SK-N-SH (cell line): ENCODE measurements at regions not wholly inside any gene's neighbourhood (a gene's known extent, or its start where the extent isn't known, plus 50 kb on each side); places are given as distances from the start of the nearest gene placed in this dataset.
A peak's percentile ranks its signal among the peaks of the same experiment; 100 is the strongest.

ENCODE experiments used
- CTCF ChIA-PET: fragments of 300-600, 350-600 bp; formaldehyde crosslinking; extraction: SDS; loops from one replicate; lab custom pipeline; 2021; lab: Yijun Ruan, JAX
- POLR2A ChIA-PET: fragments of 350-600 bp; sonication (Branson Sonifier 250); formaldehyde crosslinking; extraction: SDS; loops from one replicate; lab custom pipeline; 2020; ENCODE audit warnings: antibody characterized with exemption, inconsistent platforms; lab: Yijun Ruan, JAX
- DNase-seq: peaks from one replicate; pipeline ENCODE4 v3.0.0; 2012
- H2AFZ ChIP-seq: fragments of 200-600 bp; sonication (generic); 2 replicates; pipeline ENCODE4 v1.8.1; 2016; ENCODE audit warnings: antibody characterized with exemption, mild to moderate bottlenecking, low read depth
- H3F3A ChIP-seq: fragments of 200-600 bp; sonication (generic); replicated peaks from 2 replicates; pipeline ENCODE3; 2016; ENCODE audit warnings: antibody characterized with exemption, mild to moderate bottlenecking; ENCODE audit not compliant: insufficient read depth
- H3K27ac ChIP-seq, 2 experiments: fragments of 200-500 bp in 1 of 2; fragments of 200-600 bp in 1 of 2; sonication (Bioruptor generic) in 1 of 2; sonication (generic), shearing (Covaris generic) in 1 of 2; 2 replicates each; pipeline versions ENCODE4 v1.5.1 to v1.6.1; 2014 to 2016; ENCODE audit warnings: low read depth in 2 of 2, inconsistent platforms in 1 of 2, low read length in 1 of 2, mild to moderate bottlenecking in 1 of 2, mixed read lengths in 1 of 2
- H3K27me3 ChIP-seq: fragments of 200-600 bp; sonication (generic), shearing (Covaris generic); 2 replicates; pipeline ENCODE4 v1.6.1; 2016; ENCODE audit warnings: mixed run types; ENCODE audit not compliant: insufficient read depth
- H3K36me3 ChIP-seq, 2 experiments: fragments of 200-500 bp in 1 of 2; fragments of 200-600 bp in 1 of 2; sonication (Bioruptor generic) in 1 of 2; sonication (generic) in 1 of 2; replicated peaks in 1 of 2; 2 replicates each; pipeline versions ENCODE3 to v1.5.1; 2014 to 2016; ENCODE audit warnings: low read length in 1 of 2, mild to moderate bottlenecking in 1 of 2; ENCODE audit not compliant: insufficient read depth in 2 of 2, control insufficient read depth in 1 of 2
- H3K4me1 ChIP-seq, 2 experiments: fragments of 200-500 bp in 1 of 2; fragments of 200-600 bp in 1 of 2; sonication (Bioruptor generic) in 1 of 2; sonication (generic), shearing (Covaris generic) in 1 of 2; 2 replicates each; pipeline versions ENCODE4 v1.5.1 to v1.6.1; 2014 to 2016; ENCODE audit warnings: low read depth in 1 of 2, low read length in 1 of 2, mixed run types in 1 of 2; ENCODE audit not compliant: insufficient read depth in 2 of 2, control insufficient read depth in 1 of 2
- H3K4me2 ChIP-seq: fragments of 200-600 bp; sonication (generic), shearing (Covaris generic); 2 replicates; pipeline ENCODE4 v1.6.1; 2017; ENCODE audit warnings: mixed run types
- H3K4me3 ChIP-seq, 2 experiments: fragments of 200-500 bp in 1 of 2; fragments of 200-600 bp in 1 of 2; sonication (Bioruptor generic) in 1 of 2; sonication (generic), shearing (Covaris generic) in 1 of 2; 2 replicates each; pipeline versions ENCODE4 v1.5.1 to v1.8.1; 2014 to 2016; ENCODE audit warnings: low read depth in 2 of 2, inconsistent platforms in 1 of 2, low read length in 1 of 2, mild to moderate bottlenecking in 1 of 2, mixed read lengths in 1 of 2, moderate library complexity in 1 of 2
- H3K79me2 ChIP-seq: fragments of 200-600 bp; sonication (generic); 2 replicates; pipeline ENCODE4 v1.8.1; 2017; ENCODE audit warnings: mild to moderate bottlenecking; ENCODE audit not compliant: insufficient read depth
- H3K9ac ChIP-seq: fragments of 200-600 bp; sonication (generic); 2 replicates; pipeline ENCODE4 v1.6.1; 2017; ENCODE audit warnings: mixed run types
- H3K9me2 ChIP-seq: fragments of 200-600 bp; sonication (generic); 2 replicates; pipeline ENCODE4 v1.6.1; 2017; ENCODE audit warnings: mixed run types
- H3K9me3 ChIP-seq: fragments of 200-600 bp; sonication (generic); 2 replicates; pipeline ENCODE4 v1.6.1; 2017; ENCODE audit warnings: mixed run types, mild to moderate bottlenecking, moderate library complexity
- H4K20me1 ChIP-seq: fragments of 200-600 bp; sonication (generic); 2 replicates; pipeline ENCODE4 v1.6.1; 2017; ENCODE audit warnings: mild to moderate bottlenecking, mixed run types; ENCODE audit not compliant: insufficient read depth
- CHD2 ChIP-seq: fragments of 150-350 bp; IDR thresholded peaks from 2 replicates; pipeline ENCODE4 v1.6.1; 2018; ENCODE audit warnings: low read length; ENCODE audit not compliant: partially characterized antibody
- ELF1 ChIP-seq: IDR thresholded peaks from 2 replicates; pipeline ENCODE4 v1.4.0; 2012
- EP300 ChIP-seq, 2 experiments: IDR thresholded peaks; 2 replicates each; pipeline versions ENCODE4 v1.4.0 to v1.6.1; 2012; ENCODE audit warnings: borderline replicate concordance in 1 of 2, low read depth in 1 of 2, low read length in 1 of 2
- GATA2 ChIP-seq: sonication (generic); formaldehyde crosslinking; IDR thresholded peaks from 2 replicates; pipeline ENCODE4 v1.5.0; 2020; ENCODE audit warnings: mild to moderate bottlenecking, missing genetic modification reagents
- MAX ChIP-seq: IDR thresholded peaks from 2 replicates; pipeline ENCODE4 v1.4.0; 2012; ENCODE audit warnings: low read depth
- MXI1 ChIP-seq: IDR thresholded peaks from 2 replicates; pipeline ENCODE4 v1.6.1; 2012; ENCODE audit warnings: mild to moderate bottlenecking, low read depth, low read length, improper control_type of control experiment
- NFIC ChIP-seq: IDR thresholded peaks from 2 replicates; pipeline ENCODE4 v1.4.0; 2012; ENCODE audit warnings: borderline replicate concordance
- PBX3 ChIP-seq: IDR thresholded peaks from 2 replicates; pipeline ENCODE4; 2012
- RAD21 ChIP-seq: IDR thresholded peaks from 2 replicates; pipeline ENCODE4 v1.6.1; 2012; ENCODE audit warnings: mild to moderate bottlenecking, low read length
- TEAD4 ChIP-seq: IDR thresholded peaks from 2 replicates; pipeline ENCODE4 v1.4.0; 2012; ENCODE audit warnings: mild to moderate bottlenecking, borderline replicate concordance; ENCODE audit not compliant: insufficient read depth
- USF2 ChIP-seq: fragments of 150-350 bp; IDR thresholded peaks from 2 replicates; pipeline ENCODE4 v1.6.1; 2017; ENCODE audit warnings: antibody characterized with exemption, low read length, low read depth, borderline replicate concordance
- WGBS: methylation state at CpG from one replicate; pipeline ENCODE4 v1.1.6; 2017; ENCODE audit warnings: low lambda C conversion rate; 5-methylcytosine and 5-hydroxymethylcytosine counted together

GRCh38 chr2:239892441-239893235 lies 132.5 kb downstream of the NDUFA10 start:
- Histone ChIP-seq H3K9me2 (no peaks in the 10 kb centered on the region), H3K4me3 (no peak overlapping the region), H4K20me1 (no peaks in the 10 kb centered on the region), H3K9me3 (no peaks in the 10 kb centered on the region), H3K4me2 (no peak overlapping the region), H3K9ac (no peak overlapping the region), H3K36me3 (no peaks in the 10 kb centered on the region), H3K27me3 (no peaks in the 10 kb centered on the region), H3K27ac (no peak overlapping the region), H3K79me2 (no peaks in the 10 kb centered on the region), H2AFZ (no peak overlapping the region), H3F3A (no peaks in the 10 kb centered on the region)
- 52% methylated on average over 16 of the region's 18 CpGs for WGBS
- DNase-seq = no peak
- TF ChIP-seq RAD21 = peak; percentile 12; the same call in 1 of the 2 replicates
- TF ChIP-seq USF2 = no peak
- TF ChIP-seq EP300 (IDR thresholded peaks at IDR 0.05; ENCODE audit: borderline replicate concordance in 1 of 2, low read depth in 1 of 2, low read length in 1 of 2) = no peak
- no peak for TF ChIP-seq CHD2
- TF ChIP-seq, all 33 proteins: peak for 1
- CTCF ChIA-PET = interaction anchor here (0.8 to 1.3 kb wide), 3 partner anchors 66 to 592 kb away, joined by 3 read pairs; no protein-coding TSS in a partner anchor
- POLR2A ChIA-PET = no interaction called here
- no peaks in the 10 kb centered on the region for H3K4me1 ChIP-seq

GRCh38 chr2:239891698-239892097 lies 133.4 kb downstream of the NDUFA10 start:
- Histone ChIP-seq H3K9me2 (no peaks in the 10 kb centered on the region), H3K27ac (no peak overlapping the region), H3F3A (no peaks in the 10 kb centered on the region), H3K4me1 (no peaks in the 10 kb centered on the region), H3K36me3 (no peaks in the 10 kb centered on the region), H3K79me2 (no peaks in the 10 kb centered on the region), H3K4me3 (no peak overlapping the region), H2AFZ (no peak overlapping the region), H3K9ac (no peak overlapping the region), H3K4me2 (no peak overlapping the region), H3K27me3 (no peaks in the 10 kb centered on the region), H3K9me3 (no peaks in the 10 kb centered on the region), H4K20me1 (no peaks in the 10 kb centered on the region)
- 75% methylated on average over 3 of the region's 3 CpGs for WGBS
- DNase-seq = no peak
- TF ChIP-seq ELF1 (no peak), NFIC (no peak), TEAD4 (no peak), MXI1 (no peak), MAX (no peak), USF2 (no peak), GATA2 (CRISPR knock-in tag) (no peak), PBX3 (no peak)
- ChIA-PET CTCF (interaction anchor here (1.1 kb wide), 1 partner anchor 99 kb away, joined by 3 read pairs; no protein-coding TSS in a partner anchor), POLR2A (no interaction called here)
